K562 (cell line): ENCODE measurements at regions not wholly inside any gene's neighbourhood (a gene's known extent, or its start where the extent isn't known, plus 50 kb on each side); places are given as distances from the start of the nearest gene placed in this dataset.

Experiments used
- ATAC-seq: fragments of 200-7000 bp; cut with Tn5 transposase; 3 replicates; pipeline ENCODE4 v1.9.1; 2020; ENCODE audit warnings: moderate library complexity
- BruUV-seq: library from RNA; stranded (reverse); fragments of 400-500 nt; replicated peaks from 2 replicates; lab custom pipeline; 2021; lab: Mats Ljungman, UMichigan
- CTCF ChIA-PET: fragments of 300-600 bp; formaldehyde crosslinking; extraction: SDS; loops from one replicate; lab custom pipeline; 2021; ENCODE audit warnings: low intra/inter-chr PET ratio; lab: Yijun Ruan, JAX
- POLR2A ChIA-PET: fragments of 300-600, 350-650 bp; sonication (Branson Sonifier 250); formaldehyde crosslinking; extraction: SDS; loops from one replicate; lab custom pipeline; 2021; ENCODE audit warnings: antibody characterized with exemption, inconsistent platforms; lab: Yijun Ruan, JAX
- DNase-seq, 4 experiments: peaks; one replicate each; pipeline versions ENCODE4 v3.0.0 to v3.0.0-alpha.2; 2011 to 2018; ENCODE audit warnings: low spot score in 3 of 4, mixed read lengths in 3 of 4; ENCODE audit errors: extremely low read depth in 1 of 4
- FAIRE-seq: peaks from 2 replicates; lab custom pipeline; 2011; peaks lifted over from hg19 to GRCh38; lab: Jason Lieb, UNC
- H2AFZ ChIP-seq: 2 replicates; pipeline ENCODE4 v1.6.0; 2011; ENCODE audit warnings: low read depth, low read length, control low read depth, inconsistent platforms
- H3K27ac ChIP-seq: fragments of 200-600 bp; 3 replicates; pipeline ENCODE4 v1.8.0; 2011; ENCODE audit warnings: low read depth, mild to moderate bottlenecking, control low read depth, inconsistent platforms, low read length, moderate library complexity, mixed read lengths; ENCODE audit errors: extremely low read depth
- H3K27me3 ChIP-seq, 2 experiments: fragments of 300-600 bp in 1 of 2; 2 replicates in 1 of 2; 3 replicates in 1 of 2; pipeline versions ENCODE4 v1.6.0 to v1.8.0; 2011; ENCODE audit warnings: inconsistent platforms in 2 of 2, low read length in 2 of 2, mild to moderate bottlenecking in 1 of 2, mixed read lengths in 1 of 2, moderate library complexity in 1 of 2; ENCODE audit not compliant: control insufficient read depth in 2 of 2, insufficient read depth in 2 of 2
- H3K36me3 ChIP-seq: fragments of 300-600 bp; 3 replicates; pipeline ENCODE4 v1.8.0; 2011; ENCODE audit warnings: mild to moderate bottlenecking, low read length, inconsistent platforms; ENCODE audit not compliant: control insufficient read depth, insufficient read depth
- H3K4me1 ChIP-seq, 2 experiments: fragments of 200-600 bp in 1 of 2; replicated peaks in 1 of 2; 2 replicates in 1 of 2; 3 replicates in 1 of 2; pipeline versions ENCODE4 v1.5.1 to v1.8.0; 2011; ENCODE audit warnings: inconsistent platforms in 2 of 2, low read length in 2 of 2, mild to moderate bottlenecking in 1 of 2, mixed read lengths in 1 of 2, moderate library complexity in 1 of 2; ENCODE audit not compliant: control insufficient read depth in 2 of 2, insufficient read depth in 2 of 2
- H3K4me2 ChIP-seq: 2 replicates; pipeline ENCODE4 v1.6.1; 2011; ENCODE audit warnings: low read length, control low read depth, inconsistent platforms, mixed read lengths; ENCODE audit not compliant: insufficient read depth
- H3K4me3 ChIP-seq: fragments of 200-600 bp; sonication (generic), shearing (Covaris generic); 2 replicates; pipeline ENCODE4 v1.5.1; 2016; ENCODE audit warnings: control low read depth, inconsistent platforms
- H3K79me2 ChIP-seq: fragments of 200-600 bp; 3 replicates; pipeline ENCODE4 v1.8.0; 2011; ENCODE audit warnings: low read length, inconsistent platforms; ENCODE audit not compliant: control insufficient read depth, insufficient read depth
- H3K9ac ChIP-seq, 2 experiments: 2 replicates each; pipeline versions ENCODE4 v1.6.0 to v1.6.1; 2011; ENCODE audit warnings: low read depth in 2 of 2, low read length in 2 of 2, control low read depth in 1 of 2, inconsistent platforms in 1 of 2, mild to moderate bottlenecking in 1 of 2, mixed read lengths in 1 of 2; ENCODE audit not compliant: insufficient read depth in 1 of 2
- H3K9me1 ChIP-seq: one replicate; pipeline ENCODE4 v1.6.0; 2011; ENCODE audit warnings: inconsistent platforms, mild to moderate bottlenecking, low read length, moderate library complexity; ENCODE audit not compliant: control insufficient read depth, insufficient read depth
- H3K9me3 ChIP-seq: replicated peaks from 2 replicates; pipeline ENCODE4 v1.5.1; 2011; ENCODE audit warnings: low read depth, low read length, inconsistent platforms; ENCODE audit not compliant: control insufficient read depth, insufficient read depth
- H4K20me1 ChIP-seq: replicated peaks from 2 replicates; pipeline ENCODE4 v1.6.1; 2011; ENCODE audit warnings: low read length, inconsistent platforms, mixed read lengths; ENCODE audit not compliant: control insufficient read depth, insufficient read depth
- CEBPB ChIP-seq: fragments of 450-650 bp; IDR thresholded peaks from 2 replicates; pipeline ENCODE4 v1.6.1; 2016; ENCODE audit warnings: missing genetic modification characterization, missing compliant biosample characterization
- FIP1L1 ChIP-seq: fragments of 200-400 bp; formaldehyde crosslinking; IDR thresholded peaks from 2 replicates; pipeline ENCODE4 v1.6.1; 2018; ENCODE audit warnings: mild to moderate bottlenecking, low read depth, low read length; ENCODE audit not compliant: poor library complexity, severe bottlenecking
- FOS ChIP-seq: IDR thresholded peaks from 3 replicates; pipeline ENCODE4 v1.6.1; 2011; ENCODE audit not compliant: insufficient read length; ENCODE audit errors: extremely low read depth
- GTF2F1 ChIP-seq: IDR thresholded peaks from 2 replicates; pipeline ENCODE4 v1.6.1; 2011; ENCODE audit warnings: low read depth, low read length, improper control_type of control experiment
- HEY1 ChIP-seq: fragments of 250-450 bp; sonication (Bioruptor Pico); IDR thresholded peaks from 2 replicates; pipeline ENCODE4 v1.5.0; 2020; ENCODE audit warnings: mild to moderate bottlenecking, moderate library complexity, borderline replicate concordance
- IFI16 ChIP-seq: fragments of 250-450 bp; sonication (Bioruptor Pico); IDR thresholded peaks from 2 replicates; pipeline ENCODE4 v2.1.2; 2022; ENCODE audit warnings: mild to moderate bottlenecking, inconsistent platforms
- MAZ ChIP-seq, 2 experiments: fragments of 450-650 bp in 1 of 2; sonication (generic) in 1 of 2; formaldehyde crosslinking; IDR thresholded peaks in 1 of 2; conservative IDR thresholded peaks in 1 of 2; 2 replicates each; pipeline versions ENCODE4 v1.4.0 to v1.5.0; 2020; ENCODE audit warnings: mild to moderate bottlenecking in 1 of 2, missing genetic modification reagents in 1 of 2
- NFATC3 ChIP-seq: fragments of 450-650 bp; IDR thresholded peaks from 2 replicates; pipeline ENCODE4 v1.6.1; 2017; ENCODE audit warnings: mild to moderate bottlenecking
- NFYB ChIP-seq: IDR thresholded peaks from 2 replicates; pipeline ENCODE4 v1.6.1; 2011; ENCODE audit warnings: mild to moderate bottlenecking, moderate library complexity; ENCODE audit not compliant: insufficient read length; ENCODE audit errors: extremely low read depth
- NR4A1 ChIP-seq, 2 experiments: fragments of 250-450 bp in 1 of 2; fragments of 450-650 bp in 1 of 2; sonication (Bioruptor Pico) in 1 of 2; IDR thresholded peaks; 2 replicates each; pipeline versions ENCODE4 v1.4.0 to v1.6.1; 2016 to 2020; ENCODE audit warnings: mild to moderate bottlenecking in 2 of 2, missing compliant biosample characterization in 1 of 2, missing genetic modification characterization in 1 of 2, moderate library complexity in 1 of 2
- OTX1 ChIP-seq: fragments of 450-650 bp; formaldehyde crosslinking; IDR thresholded peaks from 2 replicates; pipeline ENCODE4 v1.4.0; 2022; ENCODE audit warnings: mild to moderate bottlenecking
- POLR2AphosphoS2 ChIP-seq: IDR thresholded peaks from 2 replicates; pipeline ENCODE4 v1.6.1; 2012; ENCODE audit warnings: low read length, improper control_type of control experiment
- SMARCA4 ChIP-seq: fragments of 450-650 bp; IDR thresholded peaks from 2 replicates; pipeline ENCODE4 v1.6.1; 2016
- TAF9B ChIP-seq: fragments of 450-650 bp; IDR thresholded peaks from 2 replicates; pipeline ENCODE4 v1.6.1; 2018; ENCODE audit warnings: mild to moderate bottlenecking; ENCODE audit not compliant: partially characterized antibody
- TCFL5 ChIP-seq: fragments of 250-450 bp; sonication (Bioruptor Pico); conservative IDR thresholded peaks from 2 replicates; pipeline ENCODE4 v1.6.1; 2021; ENCODE audit warnings: mild to moderate bottlenecking, moderate library complexity, matching md5 sums
- ZNF77 ChIP-seq: fragments of 250-450 bp; sonication (Bioruptor Pico); IDR thresholded peaks from 2 replicates; pipeline ENCODE4 v1.5.0; 2020
- WGBS: fragments of 100-300 bp; shearing (Covaris generic); methylation state at CpG from one replicate; pipeline ENCODE4 v1.1.6; 2016; ENCODE audit warnings: low coverage, mixed read lengths; ENCODE audit not compliant: insufficient coverage; ENCODE audit errors: missing lambda C conversion rate; 5-methylcytosine and 5-hydroxymethylcytosine counted together
- in situ Hi-C: fragments of 300-500 bp; cut with MboI; formaldehyde crosslinking; loops from 4 replicates; pipeline ENCODE4 v1.15.0; 2018; ENCODE audit warnings: inconsistent platforms, mixed read lengths
- intact Hi-C: fragments of 100-400 bp; cut with micrococcal nuclease; formaldehyde crosslinking; loops from 2 replicates; pipeline ENCODE4 v1.14.2; 2022
- TF ChIP-seq, protein P1 (sequence below): fragments of 250-450 bp; sonication (Bioruptor Pico); IDR thresholded peaks from 2 replicates; pipeline ENCODE4 v1.9.0; 2021; ENCODE audit warnings: mild to moderate bottlenecking
- TF ChIP-seq, protein P2 (sequence below): fragments of 450-650 bp; IDR thresholded peaks from 2 replicates; pipeline ENCODE4 v1.6.1; 2018; ENCODE audit warnings: mild to moderate bottlenecking, low read depth; ENCODE audit not compliant: partially characterized antibody

DNA sequence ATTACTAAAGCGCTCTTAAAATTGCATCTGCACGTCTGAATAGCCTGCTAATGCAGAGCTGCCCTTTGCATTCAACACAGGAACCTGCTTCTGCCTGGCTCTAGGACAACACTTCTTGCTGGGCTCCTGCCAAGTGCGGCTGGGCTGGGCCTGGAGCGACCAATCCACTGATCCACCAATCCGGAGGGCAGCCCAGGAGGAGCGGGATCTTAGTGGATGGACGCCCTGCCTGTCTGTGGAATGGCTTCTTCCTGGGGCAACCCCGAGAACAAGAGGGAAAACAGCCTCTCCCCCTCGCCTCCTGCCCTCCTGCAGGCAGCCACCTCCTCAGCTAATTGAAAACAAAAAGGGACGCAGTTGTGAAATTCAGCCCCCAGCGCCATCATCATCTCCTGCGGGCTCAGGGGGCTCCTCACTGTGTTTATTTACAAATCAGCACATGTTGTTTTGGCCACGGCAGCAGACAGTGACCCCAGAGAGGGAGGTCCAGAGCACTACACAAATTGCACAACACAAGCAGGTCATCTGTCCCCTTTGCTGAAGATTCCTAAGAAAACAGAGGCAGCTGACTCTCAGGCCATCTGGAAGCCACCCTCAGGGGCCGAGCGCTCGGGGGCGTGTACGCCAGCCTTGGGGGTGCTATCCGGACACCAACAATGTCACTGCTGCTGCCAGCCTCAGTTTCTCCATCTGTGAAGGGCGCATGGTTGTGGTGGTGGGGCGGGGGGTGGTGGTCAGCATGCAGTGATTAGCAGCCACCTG, 57.3 kb downstream of the GADD45G start (continued):
- TF ChIP-seq GTF2F1 (no peak), MAZ (CRISPR knock-in tag; conservative IDR thresholded peaks at IDR 0.05 in 1 of 2, IDR thresholded peaks at IDR 0.05 in 1 of 2) (no peak), CEBPB (0 out of 2 replicates have a peak, but pooled peaks have one; percentile 7), NR4A1 (CRISPR knock-in tag; IDR thresholded peaks at IDR 0.05) (no peak), NR4A1 (tag; IDR thresholded peaks at IDR 0.05) (no peak), OTX1 (CRISPR knock-in tag) (no peak), TCFL5 (CRISPR knock-in tag) (no peak), FOS (peak; percentile 62), POLR2AphosphoS2 (no peak), NFYB (peak; percentile 48)

DNA sequence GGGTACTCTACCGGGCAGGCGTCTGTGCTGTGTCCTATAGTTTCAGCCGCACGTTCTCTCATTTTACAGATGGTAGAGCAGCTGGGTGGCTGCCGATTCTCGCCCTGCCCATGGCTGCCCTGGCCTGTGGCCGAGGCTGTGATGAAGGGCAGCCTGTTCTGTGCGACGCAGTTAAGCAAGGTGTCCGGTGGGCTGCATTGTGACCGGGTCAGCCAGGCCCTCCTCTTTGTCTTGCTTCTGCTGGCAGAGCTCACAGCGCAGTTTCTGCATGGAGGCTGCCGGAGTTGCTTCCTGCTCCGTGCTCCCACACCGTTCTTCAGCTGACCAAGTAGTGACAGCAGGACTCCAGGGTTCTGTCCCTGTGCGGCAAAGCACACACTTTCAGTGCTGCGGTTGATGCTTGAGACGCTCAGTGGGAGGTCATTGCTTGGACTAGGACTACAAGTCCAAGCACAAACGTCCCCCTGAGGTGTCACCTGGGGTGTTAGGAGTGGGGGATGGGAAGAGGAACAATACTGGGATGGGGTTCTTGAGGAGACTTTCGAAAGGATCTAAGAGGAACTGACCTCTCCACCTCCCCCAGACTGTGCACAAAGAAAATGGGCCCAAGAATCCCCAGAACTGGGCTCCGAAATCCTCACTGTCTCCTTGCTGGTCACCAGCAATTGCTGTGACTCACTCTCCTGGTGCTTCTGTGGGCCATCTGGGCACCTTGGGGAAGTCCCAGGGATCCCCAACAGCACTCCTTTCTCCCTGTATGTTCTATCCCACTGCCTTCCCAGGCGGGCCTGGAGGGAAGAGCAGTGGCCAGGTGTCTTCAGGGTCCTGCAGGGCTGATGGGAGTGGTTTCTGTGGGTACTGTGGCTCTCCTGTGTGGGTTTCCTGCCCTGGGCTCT, 58.2 kb downstream of the GADD45G start:
- FAIRE-seq (no peak), ATAC-seq (no peak), DNase-seq (no peak)
- Histone ChIP-seq H3K4me2 (no peak overlapping the region), H3K4me1 (no peaks in the 10 kb centered on the region; a peak in 1 of 5 replicates), H3K9me1 (peaks cover 2% of the 10 kb centered on the region), H3K79me2 (no peaks in the 10 kb centered on the region), H3K4me3 (no peak overlapping the region), H3K27me3 (peaks cover 0 to 18% of the 10 kb centered on the region in 2 experiments; a peak in 2 of 5 replicates), H4K20me1 (no peaks in the 10 kb centered on the region), H2AFZ (no peak overlapping the region), H3K9ac (no peak overlapping the region), H3K27ac (no peak overlapping the region), H3K9me3 (no peaks in the 10 kb centered on the region), H3K36me3 (no peaks in the 10 kb centered on the region)
- intact Hi-C loops, result loop anchor here (10.0 kb wide), 1 partner anchor 58 kb away; the partner anchor contains the start of gene GADD45G
- 4% methylated on average over 12 of the region's 22 CpGs for WGBS
- POLR2A ChIA-PET, result no interaction called here
- CTCF ChIA-PET, result no interaction called here
- no TSS peak for BruUV-seq
- in situ Hi-C loops, result no loop called here
- TF ChIP-seq, protein P1, sequence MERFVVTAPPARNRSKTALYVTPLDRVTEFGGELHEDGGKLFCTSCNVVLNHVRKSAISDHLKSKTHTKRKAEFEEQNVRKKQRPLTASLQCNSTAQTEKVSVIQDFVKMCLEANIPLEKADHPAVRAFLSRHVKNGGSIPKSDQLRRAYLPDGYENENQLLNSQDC (CRISPR knock-in tag), result no peak
- TF ChIP-seq TAF9B, result no peak
- no peak for TF ChIP-seq NFATC3
- no peak for TF ChIP-seq SMARCA4
- no peak for TF ChIP-seq ZNF77
- TF ChIP-seq, protein P2, sequence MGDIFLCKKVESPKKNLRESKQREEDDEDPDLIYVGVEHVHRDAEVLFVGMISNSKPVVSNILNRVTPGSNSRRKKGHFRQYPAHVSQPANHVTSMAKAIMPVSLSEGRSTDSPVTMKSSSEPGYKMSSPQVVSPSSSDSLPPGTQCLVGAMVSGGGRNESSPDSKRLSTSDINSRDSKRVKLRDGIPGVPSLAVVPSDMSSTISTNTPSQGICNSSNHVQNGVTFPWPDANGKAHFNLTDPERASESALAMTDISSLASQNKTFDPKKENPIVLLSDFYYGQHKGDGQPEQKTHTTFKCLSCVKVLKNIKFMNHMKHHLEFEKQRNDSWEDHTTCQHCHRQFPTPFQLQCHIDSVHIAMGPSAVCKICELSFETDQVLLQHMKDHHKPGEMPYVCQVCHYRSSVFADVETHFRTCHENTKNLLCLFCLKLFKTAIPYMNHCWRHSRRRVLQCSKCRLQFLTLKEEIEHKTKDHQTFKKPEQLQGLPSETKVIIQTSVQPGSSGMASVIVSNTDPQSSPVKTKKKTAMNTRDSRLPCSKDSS, result no peak
- TF ChIP-seq IFI16 (CRISPR knock-in tag), result no peak
- TF ChIP-seq HEY1 (CRISPR knock-in tag), result no peak
- no peak for TF ChIP-seq FIP1L1
